Esophagus squamous epithelium (tissue), 5 donors: ENCODE measurements at regions not wholly inside any gene's neighbourhood (a gene's known extent, or its start where the extent isn't known, plus 50 kb on each side); places are given as distances from the start of the nearest gene placed in this dataset.

Experiments
- DNase-seq: peaks from one replicate; lab custom pipeline; 2025; lab: John Stamatoyannopoulos, UW
- H3K27ac ChIP-seq, 4 donors: fragments of 200-600 bp; sonication (generic); one replicate each; pipeline ENCODE4 v1.5.1; 2016 to 2019; ENCODE audit warnings: mild to moderate bottlenecking in 1 of 4
- H3K27me3 ChIP-seq, 4 donors: fragments of 200-600 bp; sonication (generic); 1 replicate in 3 of 4; 2 replicates in 1 of 4; pipeline versions ENCODE4 v1.5.1 to v1.6.0; 2017 to 2021; ENCODE audit warnings: antibody characterized with exemption in 1 of 4
- H3K36me3 ChIP-seq, 3 donors: fragments of 200-600 bp; sonication (generic); one replicate each; pipeline ENCODE4 v1.5.1; 2016 to 2019
- H3K4me1 ChIP-seq, 3 donors: fragments of 200-600 bp; sonication (generic); one replicate each; pipeline ENCODE4 v1.5.1; 2017 to 2019
- H3K4me3 ChIP-seq, 4 donors: fragments of 200-600 bp; sonication (generic); 1 replicate in 3 of 4; 2 replicates in 1 of 4; pipeline ENCODE4 v1.5.1; 2016 to 2019; ENCODE audit warnings: mild to moderate bottlenecking in 2 of 4, moderate library complexity in 1 of 4
- H3K9me3 ChIP-seq, 3 donors: fragments of 200-600 bp; sonication (generic); one replicate each; pipeline ENCODE4 v1.5.1; 2016 to 2019
- CTCF ChIP-seq, 6 experiments: fragments of 450-650 bp in 4 of 6; fragments of 200-600 bp in 2 of 6; sonication (generic) in 2 of 6; IDR thresholded peaks; one replicate each; pipeline ENCODE4 v1.5.1; 2016 to 2019; ENCODE audit warnings: antibody characterized with exemption in 6 of 6, mild to moderate bottlenecking in 4 of 6, moderate library complexity in 4 of 6
- POLR2A ChIP-seq, 4 donors: fragments of 450-650 bp; IDR thresholded peaks; one replicate each; pipeline ENCODE4 v1.6.1; 2017; ENCODE audit warnings: antibody characterized with exemption in 4 of 4, mild to moderate bottlenecking in 4 of 4, moderate library complexity in 3 of 4
- WGBS, 2 donors: methylation state at CpG; one replicate each; pipeline ENCODE4 v1.1.5; 2018; 5-methylcytosine and 5-hydroxymethylcytosine counted together
- intact Hi-C: fragments of 100-400 bp; cut with DNase I; formaldehyde crosslinking; loops from one replicate; pipeline ENCODE4 v1.15.0; 2022
- donor health status: DM: yes; HTN: yes; CAD: no.

GRCh38 chr18:39299152-39299551, 1733.6 kb upstream of the CELF4 start:
- 48 to 66% methylated on average over 4 of the region's 4 CpGs for WGBS, 2 donors
- DNase-seq = no peak

GRCh38 chr18:39297225-39297624, 1731.6 kb upstream of the CELF4 start:
- no peak overlapping the region for H3K4me3 ChIP-seq
- no peak for DNase-seq
- H3K27ac ChIP-seq = no peak overlapping the region
- TF ChIP-seq POLR2A (IDR thresholded peaks at IDR 0.05) (no peak), CTCF (IDR thresholded peaks at IDR 0.05) (no peak)
- WGBS, 2 donors = 91 to 94% methylated on average over 1 of the region's 1 CpG
- no peaks in the 10 kb centered on the region for H3K4me1 ChIP-seq
- intact Hi-C loops = no loop called here
- no peaks in the 10 kb centered on the region for H3K27me3 ChIP-seq
- H3K36me3 ChIP-seq = no peaks in the 10 kb centered on the region
- no peaks in the 10 kb centered on the region for H3K9me3 ChIP-seq

More at GRCh38 chr18:39299152-39299551, 1733.6 kb upstream of the CELF4 start:
- Histone ChIP-seq H3K27ac (no peak overlapping the region), H3K4me3 (no peak overlapping the region), H3K9me3 (no peaks in the 10 kb centered on the region), H3K27me3 (no peaks in the 10 kb centered on the region), H3K36me3 (no peaks in the 10 kb centered on the region), H3K4me1 (no peaks in the 10 kb centered on the region)
- intact Hi-C loops = no loop called here
- TF ChIP-seq POLR2A (IDR thresholded peaks at IDR 0.05) (no peak), CTCF (IDR thresholded peaks at IDR 0.05) (no peak)

- intact Hi-C loops = no loop called here
- no peaks in the 10 kb centered on the region for H3K9me3 ChIP-seq
- WGBS, 2 donors = 85 to 92% methylated on average over 10 of the region's 10 CpGs
Measured at GRCh38 chr18:39296293-39296888, 1730.8 kb upstream of the CELF4 start.

GRCh38 chr18:39276764-39277163, 1711.2 kb upstream of the CELF4 start:
- Histone ChIP-seq H3K27ac (no peak overlapping the region), H3K4me3 (no peak overlapping the region), H3K4me1 (no peaks in the 10 kb centered on the region), H3K36me3 (no peaks in the 10 kb centered on the region), H3K9me3 (no peaks in the 10 kb centered on the region), H3K27me3 (no peaks in the 10 kb centered on the region)
- no peak for DNase-seq
- no peak for TF ChIP-seq CTCF (IDR thresholded peaks at IDR 0.05)
- no peak for TF ChIP-seq POLR2A (IDR thresholded peaks at IDR 0.05)
- intact Hi-C loops = no loop called here

More at GRCh38 chr18:39296293-39296888, 1730.8 kb upstream of the CELF4 start:
- H3K27ac ChIP-seq = no peak overlapping the region
- no peaks in the 10 kb centered on the region for H3K4me1 ChIP-seq
- TF ChIP-seq POLR2A (IDR thresholded peaks at IDR 0.05) (no peak), CTCF (IDR thresholded peaks at IDR 0.05) (no peak)
- H3K27me3 ChIP-seq = no peaks in the 10 kb centered on the region
- no peak overlapping the region for H3K4me3 ChIP-seq
- no peaks in the 10 kb centered on the region for H3K36me3 ChIP-seq
- no peak for DNase-seq

GRCh38 chr18:39274535-39274934, 1708.9 kb upstream of the CELF4 start:
- no peak for DNase-seq
- WGBS, 2 donors = 21 to 33% methylated on average over 1 of the region's 1 CpG
- intact Hi-C loops = no loop called here

More at GRCh38 chr18:39274535-39274934, 1708.9 kb upstream of the CELF4 start:
- Histone ChIP-seq H3K36me3 (no peaks in the 10 kb centered on the region), H3K9me3 (no peaks in the 10 kb centered on the region), H3K27me3 (no peaks in the 10 kb centered on the region), H3K27ac (no peak overlapping the region), H3K4me3 (no peak overlapping the region), H3K4me1 (no peaks in the 10 kb centered on the region)
- TF ChIP-seq CTCF (IDR thresholded peaks at IDR 0.05) = no peak
- TF ChIP-seq POLR2A (IDR thresholded peaks at IDR 0.05) = no peak
